NCI-H2171 (cell line): ENCODE measurements at regions not wholly inside any gene's neighbourhood (a gene's known extent, or its start where the extent isn't known, plus 50 kb on each side); places are given as distances from the start of the nearest gene placed in this dataset.
"Not testable (repeated sequence)": the region's sequence is repeated elsewhere in the genome, so short reads cannot be mapped to it uniquely, and the experiment has no call there.

Source experiments
- DNase-seq: peaks from one replicate; lab custom pipeline; 2025; lab: John Stamatoyannopoulos, UW

- no peak for DNase-seq
Observed at GRCh38 chr10:21292763-21293517, 232.5 kb downstream of the SKIDA1 start.

GRCh38 chr10:21290499-21291160, 234.9 kb downstream of the SKIDA1 start:
- no peak for DNase-seq

- no peak for DNase-seq
Observed at GRCh38 chr10:21289961-21290360, 235.5 kb downstream of the SKIDA1 start.

- no peak for DNase-seq
Observed at GRCh38 chr10:21289271-21289670, 236.2 kb downstream of the SKIDA1 start.

- DNase-seq: no peak
Observed at GRCh38 chr10:21285742-21286331, 239.6 kb downstream of the SKIDA1 start.

- DNase-seq: no peak
Observed at GRCh38 chr10:21285207-21285606, 240.3 kb downstream of the SKIDA1 start.

- DNase-seq: no peak
Observed at GRCh38 chr10:21284301-21284700, 241.2 kb downstream of the SKIDA1 start.

- DNase-seq: not testable (repeated sequence)
Observed at GRCh38 chr10:21283053-21283452, 242.4 kb downstream of the SKIDA1 start.

GRCh38 chr10:21281765-21282484, 243.6 kb downstream of the SKIDA1 start:
- DNase-seq: no peak

- no peak for DNase-seq
Observed at GRCh38 chr10:21280971-21281572, 244.4 kb downstream of the SKIDA1 start.

- no peak for DNase-seq
Observed at GRCh38 chr10:21280037-21280436, 245.4 kb downstream of the SKIDA1 start.

- no peak for DNase-seq
Observed at GRCh38 chr10:21279217-21279575, 246.3 kb downstream of the SKIDA1 start.

- DNase-seq: no peak
Observed at GRCh38 chr10:21278491-21279216, 246.8 kb downstream of the SKIDA1 start.

- DNase-seq: no peak
Observed at GRCh38 chr10:21273400-21273968, 252.0 kb downstream of the SKIDA1 start.

GRCh38 chr10:21272643-21273399, 252.7 kb downstream of the SKIDA1 start:
- no peak for DNase-seq

- DNase-seq: no peak
Observed at GRCh38 chr10:21270976-21271375, 254.5 kb downstream of the SKIDA1 start.

GRCh38 chr10:21269289-21269688, 256.2 kb downstream of the SKIDA1 start:
- no peak for DNase-seq

- no peak for DNase-seq
Observed at GRCh38 chr10:21265622-21266021, 259.9 kb downstream of the SKIDA1 start.

GRCh38 chr10:21264271-21264670, 261.2 kb downstream of the SKIDA1 start:
- no peak for DNase-seq

GRCh38 chr10:21263839-21264238, 261.6 kb downstream of the SKIDA1 start:
- no peak for DNase-seq
